Esophagus muscularis mucosa (tissue), 4 donors: ENCODE measurements at regions not wholly inside any gene's neighbourhood (a gene's known extent, or its start where the extent isn't known, plus 50 kb on each side); places are given as distances from the start of the nearest gene placed in this dataset.
"Not testable (repeated sequence)": the region's sequence is repeated elsewhere in the genome, so short reads cannot be mapped to it uniquely, and the experiment has no call there.

ENCODE experiments used
- DNase-seq: peaks from one replicate; pipeline ENCODE4 v3.0.0-alpha.2; 2017; ENCODE audit errors: extremely low spot score
- H3K27ac ChIP-seq, 4 donors: fragments of 200-600 bp; sonication (generic); replicated peaks in 1 of 4; 1 replicate in 3 of 4; 2 replicates in 1 of 4; pipeline ENCODE4 v1.5.1; 2016 to 2019; ENCODE audit warnings: mild to moderate bottlenecking in 1 of 4
- H3K27me3 ChIP-seq, 4 donors: fragments of 200-600 bp; sonication (generic); one replicate each; pipeline versions ENCODE4 v1.5.1 to v1.6.0; 2016 to 2019
- H3K36me3 ChIP-seq, 4 donors: fragments of 200-600 bp; sonication (generic); one replicate each; pipeline ENCODE4 v1.5.1; 2016 to 2019
- H3K4me1 ChIP-seq, 4 donors: fragments of 200-600 bp; sonication (generic); one replicate each; pipeline ENCODE4 v1.5.1; 2016 to 2019
- H3K4me3 ChIP-seq, 4 donors: fragments of 200-600 bp; sonication (generic); 1 replicate in 2 of 4; 2 replicates in 2 of 4; pipeline ENCODE4 v1.5.1; 2016 to 2019; ENCODE audit warnings: mild to moderate bottlenecking in 4 of 4, moderate library complexity in 1 of 4
- H3K9me3 ChIP-seq, 4 donors: fragments of 200-600 bp; sonication (generic); 1 replicate in 3 of 4; 2 replicates in 1 of 4; pipeline ENCODE4 v1.5.1; 2016 to 2019
- EP300 ChIP-seq: sonication (generic); formaldehyde crosslinking; IDR thresholded peaks from one replicate; pipeline ENCODE4 v1.6.1; 2017; ENCODE audit warnings: antibody characterized with exemption
- POLR2A ChIP-seq: fragments of 450-650 bp; IDR thresholded peaks from one replicate; pipeline ENCODE4 v1.6.1; 2017; ENCODE audit warnings: antibody characterized with exemption, moderate library complexity, mild to moderate bottlenecking, low read depth
- POLR2AphosphoS5 ChIP-seq, 2 donors: sonication (generic); formaldehyde crosslinking; IDR thresholded peaks; one replicate each; pipeline ENCODE4 v1.6.1; 2017; ENCODE audit warnings: antibody characterized with exemption in 2 of 2
- WGBS: methylation state at CpG from one replicate; pipeline ENCODE4 v1.1.5; 2018; 5-methylcytosine and 5-hydroxymethylcytosine counted together
- intact Hi-C: fragments of 100-400 bp; cut with DNase I; formaldehyde crosslinking; loops from one replicate; pipeline ENCODE4 v1.15.1; 2023
- TF ChIP-seq, protein P1 (sequence below), 3 experiments: fragments of 200-600 bp in 2 of 3; fragments of 450-650 bp in 1 of 3; sonication (generic) in 2 of 3; IDR thresholded peaks; one replicate each; pipeline ENCODE4 v1.5.1; 2017 to 2019; ENCODE audit warnings: antibody characterized with exemption in 3 of 3, mild to moderate bottlenecking in 2 of 3, moderate library complexity in 1 of 3

DNA sequence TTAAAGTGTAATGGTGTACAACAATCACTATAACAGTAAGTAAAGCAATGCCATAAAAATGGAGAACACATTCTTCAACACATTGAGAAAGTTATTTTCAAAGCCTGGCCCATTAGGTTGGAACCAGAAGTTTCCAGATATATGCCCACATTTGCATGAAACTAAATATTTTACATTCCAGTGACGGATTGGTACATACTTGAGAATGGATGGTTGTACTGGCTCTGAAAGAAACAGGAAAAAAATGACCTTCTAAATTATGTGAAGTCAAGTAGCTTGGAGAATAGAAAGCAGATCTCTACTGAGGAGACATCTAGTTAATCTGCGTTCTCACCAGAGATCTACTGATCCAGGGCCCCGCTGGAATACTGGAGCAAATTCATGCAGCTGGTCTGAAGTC is 1037.0 kb downstream of the NR2F1-AS1 start:
- 70% methylated on average over 3 of the region's 3 CpGs for WGBS
- H3K9me3 ChIP-seq = no peaks in the 10 kb centered on the region
- intact Hi-C loops = no loop called here
- no peak for DNase-seq
- no peak overlapping the region for H3K4me3 ChIP-seq
- H3K36me3 ChIP-seq = no peaks in the 10 kb centered on the region
- no peaks in the 10 kb centered on the region for H3K27me3 ChIP-seq
- H3K4me1 ChIP-seq = no peaks in the 10 kb centered on the region
- TF ChIP-seq, protein P1, sequence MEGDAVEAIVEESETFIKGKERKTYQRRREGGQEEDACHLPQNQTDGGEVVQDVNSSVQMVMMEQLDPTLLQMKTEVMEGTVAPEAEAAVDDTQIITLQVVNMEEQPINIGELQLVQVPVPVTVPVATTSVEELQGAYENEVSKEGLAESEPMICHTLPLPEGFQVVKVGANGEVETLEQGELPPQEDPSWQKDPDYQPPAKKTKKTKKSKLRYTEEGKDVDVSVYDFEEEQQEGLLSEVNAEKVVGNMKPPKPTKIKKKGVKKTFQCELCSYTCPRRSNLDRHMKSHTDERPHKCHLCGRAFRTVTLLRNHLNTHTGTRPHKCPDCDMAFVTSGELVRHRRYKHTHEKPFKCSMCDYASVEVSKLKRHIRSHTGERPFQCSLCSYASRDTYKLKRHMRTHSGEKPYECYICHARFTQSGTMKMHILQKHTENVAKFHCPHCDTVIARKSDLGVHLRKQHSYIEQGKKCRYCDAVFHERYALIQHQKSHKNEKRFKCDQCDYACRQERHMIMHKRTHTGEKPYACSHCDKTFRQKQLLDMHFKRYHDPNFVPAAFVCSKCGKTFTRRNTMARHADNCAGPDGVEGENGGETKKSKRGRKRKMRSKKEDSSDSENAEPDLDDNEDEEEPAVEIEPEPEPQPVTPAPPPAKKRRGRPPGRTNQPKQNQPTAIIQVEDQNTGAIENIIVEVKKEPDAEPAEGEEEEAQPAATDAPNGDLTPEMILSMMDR (IDR thresholded peaks at IDR 0.05) = no peak
- no peak for TF ChIP-seq POLR2AphosphoS5 (IDR thresholded peaks at IDR 0.05)
- TF ChIP-seq EP300 = no peak
- no peak for TF ChIP-seq POLR2A
- H3K27ac ChIP-seq = no peak overlapping the region

DNA sequence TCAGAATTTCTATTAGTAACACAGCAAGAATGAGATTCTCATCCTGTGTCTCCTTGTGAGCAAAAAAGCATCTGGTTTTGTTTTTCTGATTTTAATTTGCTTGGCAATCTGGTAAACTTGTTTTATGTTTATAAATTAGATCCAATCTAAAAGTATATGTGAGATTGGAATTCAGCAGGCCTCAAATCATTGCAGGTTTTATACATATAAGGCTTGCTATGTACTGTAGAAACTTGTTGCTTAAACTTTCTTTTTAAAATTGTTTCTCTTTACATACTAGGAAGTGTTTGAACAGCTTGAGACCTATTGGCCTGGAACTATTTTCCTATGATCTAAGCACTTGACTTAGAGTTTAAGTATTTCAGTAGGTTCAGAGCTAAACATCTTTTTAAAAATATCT is 1037.8 kb downstream of the NR2F1-AS1 start:
- TF ChIP-seq, protein P1 (IDR thresholded peaks at IDR 0.05) = no peak
- intact Hi-C loops = no loop called here
- no peak for DNase-seq
- no peak overlapping the region for H3K4me3 ChIP-seq
- H3K27ac ChIP-seq = no peak overlapping the region
- no peaks in the 10 kb centered on the region for H3K36me3 ChIP-seq
- no peaks in the 10 kb centered on the region for H3K27me3 ChIP-seq
- no peaks in the 10 kb centered on the region for H3K9me3 ChIP-seq
- no peaks in the 10 kb centered on the region for H3K4me1 ChIP-seq

DNA sequence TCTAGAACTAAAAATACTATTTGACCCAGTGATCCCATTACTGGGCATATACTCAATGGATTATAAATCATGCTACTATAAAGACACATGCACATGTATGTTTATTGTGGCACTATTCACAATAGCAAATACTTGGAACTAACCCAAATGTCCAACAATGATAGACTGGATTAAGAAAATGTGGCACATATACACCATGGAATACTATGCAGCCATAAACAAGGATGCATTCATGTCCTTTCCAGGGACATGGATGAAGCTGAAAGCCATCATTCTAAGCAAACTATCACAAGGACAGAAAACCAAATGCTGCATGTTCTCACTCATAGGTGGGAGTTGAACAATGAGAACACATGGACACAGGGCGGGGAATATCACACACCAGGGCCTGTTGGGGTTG is 1039.0 kb downstream of the NR2F1-AS1 start:
- H3K4me1 ChIP-seq, H3K9me3 ChIP-seq, DNase-seq, H3K36me3 ChIP-seq, H3K27ac ChIP-seq, H3K4me3 ChIP-seq, H3K27me3 ChIP-seq, intact Hi-C loops: not testable (repeated sequence)
- 83% methylated on average over 1 of the region's 1 CpG for WGBS

DNA sequence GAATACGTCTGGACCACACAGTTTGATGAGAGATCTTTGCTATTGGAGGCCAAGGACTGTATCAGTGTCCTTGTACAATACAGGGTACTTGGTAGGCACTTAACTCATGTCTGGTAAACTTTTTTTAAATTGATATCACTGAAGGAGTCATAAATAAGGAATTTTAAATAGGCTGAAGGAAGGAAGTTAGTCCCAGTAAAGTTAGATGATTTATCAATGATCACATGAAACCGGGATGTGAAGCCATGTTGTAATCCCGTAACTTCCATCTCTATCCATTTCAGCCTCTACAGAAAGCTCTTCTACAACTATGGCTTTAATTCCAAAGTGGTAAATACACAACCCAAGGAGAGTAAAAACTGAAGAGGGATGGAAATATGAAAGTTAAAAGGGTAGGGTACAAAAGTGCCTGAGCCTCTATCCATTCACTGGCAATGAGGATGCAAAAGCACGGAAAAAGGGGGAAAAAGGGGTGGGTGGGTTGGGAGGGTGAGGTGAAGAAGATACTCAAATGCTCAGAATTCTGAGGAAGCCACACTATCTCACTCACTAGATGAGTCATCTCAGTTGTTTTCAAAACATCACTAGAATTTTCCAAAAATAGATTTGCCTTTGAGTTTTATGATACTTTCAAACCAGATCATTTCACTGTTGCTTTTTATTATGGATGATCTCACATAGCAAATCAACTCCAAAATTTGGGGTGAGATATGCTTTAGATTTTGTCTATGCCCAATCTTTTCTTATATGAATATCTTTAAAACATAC is 1053.5 kb downstream of the NR2F1-AS1 start:
- H3K27ac ChIP-seq = no peak overlapping the region
- no peak overlapping the region for H3K4me3 ChIP-seq
- intact Hi-C loops = no loop called here
- no peaks in the 10 kb centered on the region for H3K36me3 ChIP-seq
- no peaks in the 10 kb centered on the region for H3K9me3 ChIP-seq
- no peak for TF ChIP-seq EP300
- no peak for TF ChIP-seq POLR2AphosphoS5 (IDR thresholded peaks at IDR 0.05)
- TF ChIP-seq, protein P1 (IDR thresholded peaks at IDR 0.05) = no peak
- no peak for TF ChIP-seq POLR2A
- no peaks in the 10 kb centered on the region for H3K27me3 ChIP-seq
- 90% methylated on average over 4 of the region's 4 CpGs for WGBS
- DNase-seq = no peak
- H3K4me1 ChIP-seq = no peaks in the 10 kb centered on the region

DNA sequence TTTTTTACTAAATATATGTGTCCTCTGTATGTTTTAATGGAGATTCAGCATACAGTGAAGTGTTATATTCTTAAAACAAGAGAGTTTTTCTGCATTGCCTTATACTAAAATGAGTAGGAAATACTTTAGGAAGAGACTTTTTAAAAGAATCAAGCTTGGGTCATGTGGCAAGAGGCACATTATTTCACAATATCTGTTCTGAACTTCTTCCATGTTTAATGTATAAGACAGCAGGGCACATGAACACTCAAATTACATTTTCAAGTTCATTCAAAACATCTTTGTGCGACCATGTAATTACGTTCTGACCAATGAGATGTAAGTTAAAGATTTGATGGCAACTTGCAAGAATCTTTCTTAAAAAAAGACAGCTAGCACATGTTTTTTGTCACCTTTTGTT is 1055.9 kb downstream of the NR2F1-AS1 start:
- 84% methylated on average over 2 of the region's 2 CpGs for WGBS
- no peaks in the 10 kb centered on the region for H3K27me3 ChIP-seq
- H3K27ac ChIP-seq = no peak overlapping the region
- TF ChIP-seq EP300 (no peak), POLR2AphosphoS5 (IDR thresholded peaks at IDR 0.05) (no peak), POLR2A (no peak)
- TF ChIP-seq, protein P1 (IDR thresholded peaks at IDR 0.05) = no peak
- no peaks in the 10 kb centered on the region for H3K36me3 ChIP-seq
- no peak for DNase-seq
- intact Hi-C loops = no loop called here
- H3K4me1 ChIP-seq = no peaks in the 10 kb centered on the region
- H3K4me3 ChIP-seq = no peak overlapping the region
- H3K9me3 ChIP-seq = no peaks in the 10 kb centered on the region
